Natural killer cell (primary cell): ENCODE measurements at regions not wholly inside any gene's neighbourhood (a gene's known extent, or its start where the extent isn't known, plus 50 kb on each side); places are given as distances from the start of the nearest gene placed in this dataset.

Experiments
- ATAC-seq, 3 donors: fragments of 150-1000 bp in 2 of 3; fragments of 200-7000 bp in 1 of 3; cut with Tn5 transposase; 1 replicate in 1 of 3; 2 replicates in 2 of 3; pipeline ENCODE4 v1.10.0; 2021; ENCODE audit warnings: mild to moderate bottlenecking in 2 of 3, moderate library complexity in 2 of 3
- DNase-seq, 2 donors: peaks; one replicate each; pipeline versions ENCODE4 v3.0.0 to v3.0.0-alpha.2; 2013 to 2021; ENCODE audit warnings: mixed read lengths in 1 of 2
- H3K27ac ChIP-seq: one replicate; pipeline ENCODE4 v1.5.1; 2013; ENCODE audit warnings: mild to moderate bottlenecking, low read length
- H3K27me3 ChIP-seq: one replicate; pipeline ENCODE4 v1.6.1; 2013; ENCODE audit warnings: low read length; ENCODE audit not compliant: control insufficient read depth, insufficient read depth
- H3K36me3 ChIP-seq: one replicate; pipeline ENCODE4 v1.6.1; 2013; ENCODE audit warnings: low read length; ENCODE audit not compliant: control insufficient read depth, insufficient read depth
- H3K4me1 ChIP-seq: one replicate; pipeline ENCODE4 v1.6.1; 2013; ENCODE audit warnings: low read length; ENCODE audit not compliant: control insufficient read depth, insufficient read depth
- H3K4me3 ChIP-seq: one replicate; pipeline ENCODE4 v1.5.1; 2013; ENCODE audit warnings: low read length
- H3K9me3 ChIP-seq: one replicate; pipeline ENCODE4 v1.6.1; 2013; ENCODE audit warnings: low read length; ENCODE audit not compliant: control insufficient read depth, insufficient read depth
- H3K27ac Mint-ChIP-seq, 2 donors: one replicate each; pipeline ENCODE4 v1.8.0; 2022; ENCODE audit warnings: mild to moderate bottlenecking in 2 of 2, mixed read lengths in 2 of 2, moderate library complexity in 1 of 2
- H3K27me3 Mint-ChIP-seq, 2 donors: one replicate each; pipeline ENCODE4 v1.8.0; 2022; ENCODE audit warnings: low read depth in 2 of 2, mixed read lengths in 2 of 2
- H3K36me3 Mint-ChIP-seq: one replicate; pipeline ENCODE4 v1.8.0; 2022; ENCODE audit warnings: mixed read lengths
- H3K4me1 Mint-ChIP-seq, 2 donors: one replicate each; pipeline ENCODE4 v1.8.0; 2022; ENCODE audit warnings: mixed read lengths in 2 of 2
- H3K4me3 Mint-ChIP-seq: one replicate; pipeline ENCODE4 v1.8.0; 2022; ENCODE audit warnings: mild to moderate bottlenecking, moderate library complexity, mixed read lengths
- H3K9me3 Mint-ChIP-seq, 2 donors: one replicate each; pipeline ENCODE4 v1.8.0; 2022; ENCODE audit warnings: mixed read lengths in 2 of 2
- CTCF ChIP-seq: fragments of 200-600 bp; IDR thresholded peaks from one replicate; pipeline ENCODE4 v1.8.0; 2022; ENCODE audit warnings: antibody characterized with exemption
- WGBS: methylation state at CpG from one replicate; pipeline ENCODE4 v1.1.7; 2013; ENCODE audit warnings: missing lambda C conversion rate; ENCODE audit not compliant: insufficient coverage; 5-methylcytosine and 5-hydroxymethylcytosine counted together
- intact Hi-C: fragments of 100-400 bp; cut with micrococcal nuclease; formaldehyde crosslinking; loops from one replicate; pipeline ENCODE4 v1.14.2; 2022

- H3K4me1 Mint-ChIP-seq: no peaks in the 10 kb centered on the region
- no peaks in the 10 kb centered on the region for H3K36me3 ChIP-seq
- H3K27ac Mint-ChIP-seq: no peak overlapping the region
- DNase-seq (no peak), ATAC-seq (no peak)
- H3K27me3 ChIP-seq: no peaks in the 10 kb centered on the region
- H3K27ac ChIP-seq: no peak overlapping the region
- no peaks in the 10 kb centered on the region for H3K9me3 ChIP-seq
- no peaks in the 10 kb centered on the region for H3K4me1 ChIP-seq
- no peak overlapping the region for H3K4me3 ChIP-seq
- H3K27me3 Mint-ChIP-seq: peaks cover 3 to 33% of the 10 kb centered on the region in 2 donors
- no peaks in the 10 kb centered on the region for H3K36me3 Mint-ChIP-seq
- intact Hi-C loops: no loop called here
- no peak for TF ChIP-seq CTCF
- WGBS: 92% methylated on average over 4 of the region's 4 CpGs
- H3K4me3 Mint-ChIP-seq: no peak overlapping the region
- no peaks in the 10 kb centered on the region for H3K9me3 Mint-ChIP-seq
These were observed 327.2 kb upstream of the DIPK2B start for GRCh38 chrX:45527834-45528233.

DNA sequence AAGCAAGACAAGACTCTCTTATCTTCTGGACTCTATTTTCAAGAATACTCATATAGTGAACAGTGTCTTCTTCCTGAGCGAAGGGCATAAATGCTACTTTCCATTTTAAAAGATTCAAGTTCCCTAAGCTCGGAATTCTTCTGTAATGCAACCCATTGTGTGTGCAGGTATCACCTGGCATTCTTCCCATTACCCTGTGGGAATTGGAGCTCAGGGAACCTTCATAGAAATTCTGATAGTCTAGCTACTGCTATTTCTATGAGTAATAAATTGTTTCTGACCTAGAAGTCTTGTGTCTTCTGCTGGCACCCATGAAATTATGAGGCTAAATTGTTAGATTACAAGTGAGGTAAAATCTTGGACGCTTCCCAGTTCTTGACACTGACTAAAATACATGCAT is 324.1 kb upstream of the DIPK2B start:
- Histone ChIP-seq H3K27ac (no peak overlapping the region), H3K27me3 (no peaks in the 10 kb centered on the region), H3K9me3 (no peaks in the 10 kb centered on the region), H3K36me3 (no peaks in the 10 kb centered on the region), H3K4me3 (no peak overlapping the region), H3K4me1 (no peaks in the 10 kb centered on the region)
- Mint-ChIP-seq H3K27me3 (peaks cover 0 to 19% of the 10 kb centered on the region in 2 donors), H3K36me3 (no peaks in the 10 kb centered on the region), H3K9me3 (no peaks in the 10 kb centered on the region), H3K4me3 (no peak overlapping the region), H3K4me1 (no peaks in the 10 kb centered on the region), H3K27ac (no peak overlapping the region)
- intact Hi-C loops: no loop called here
- ATAC-seq (no peak), DNase-seq (no peak)
- WGBS: 100% methylated on average over 1 of the region's 3 CpGs
- TF ChIP-seq CTCF: no peak

DNA sequence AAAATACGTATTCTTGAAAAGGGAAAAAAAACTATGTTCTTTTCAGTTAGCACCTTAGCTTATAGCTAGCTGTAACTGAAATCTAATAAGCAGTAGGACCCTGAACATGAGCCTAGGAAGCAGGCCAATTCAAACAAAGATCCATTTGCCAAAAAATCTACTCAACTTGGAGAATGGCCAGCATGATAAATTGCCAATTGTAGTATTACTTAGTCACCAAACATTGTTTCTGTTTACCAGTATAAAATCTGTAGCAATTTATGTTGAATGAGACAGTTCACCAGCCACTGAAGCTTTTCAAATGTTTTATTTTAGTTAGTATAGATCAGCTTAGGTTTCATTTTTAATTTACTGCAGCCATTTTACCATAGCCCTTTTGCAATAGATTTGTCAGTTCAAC is 323.6 kb upstream of the DIPK2B start:
- no peak overlapping the region for H3K27ac ChIP-seq
- Mint-ChIP-seq H3K36me3 (no peaks in the 10 kb centered on the region), H3K4me3 (no peak overlapping the region), H3K4me1 (no peaks in the 10 kb centered on the region), H3K9me3 (no peaks in the 10 kb centered on the region), H3K27me3 (peaks cover 0 to 14% of the 10 kb centered on the region in 2 donors), H3K27ac (no peak overlapping the region)
- H3K36me3 ChIP-seq: no peaks in the 10 kb centered on the region
- no peak for TF ChIP-seq CTCF
- no peak overlapping the region for H3K4me3 ChIP-seq
- intact Hi-C loops: no loop called here
- H3K4me1 ChIP-seq: no peaks in the 10 kb centered on the region
- WGBS: 89% methylated on average over 1 of the region's 1 CpG
- H3K9me3 ChIP-seq: no peaks in the 10 kb centered on the region
- no peaks in the 10 kb centered on the region for H3K27me3 ChIP-seq
- no peak for DNase-seq
- no peak for ATAC-seq

- H3K4me3 ChIP-seq: no peak overlapping the region
- H3K27me3 Mint-ChIP-seq: peaks cover 3 to 25% of the 10 kb centered on the region in 2 donors
- no peaks in the 10 kb centered on the region for H3K27me3 ChIP-seq
- H3K36me3 ChIP-seq: no peaks in the 10 kb centered on the region
- ATAC-seq (no peak), DNase-seq (no peak)
- H3K27ac Mint-ChIP-seq: no peak overlapping the region
- H3K9me3 ChIP-seq: no peaks in the 10 kb centered on the region
- no peak overlapping the region for H3K4me3 Mint-ChIP-seq
- H3K4me1 Mint-ChIP-seq: no peaks in the 10 kb centered on the region
- H3K4me1 ChIP-seq: no peaks in the 10 kb centered on the region
- no peaks in the 10 kb centered on the region for H3K9me3 Mint-ChIP-seq
- no peak overlapping the region for H3K27ac ChIP-seq
- no peaks in the 10 kb centered on the region for H3K36me3 Mint-ChIP-seq
- intact Hi-C loops: loop anchor here (5.0 kb wide), 1 partner anchor 889 kb away; no protein-coding TSS in a partner anchor
- TF ChIP-seq CTCF: no peak
- no CpG with 5 or more reads among the region's 1 CpG for WGBS
These were observed 317.9 kb upstream of the DIPK2B start for GRCh38 chrX:45518552-45518951.
